Hematopoietic multipotent progenitor cell treated with erythropoietin and hydrocortisone succinate and interleukin-3 and kit ligand, for 15 days (in vitro differentiated cells): ENCODE measurements at regions not wholly inside any gene's neighbourhood (a gene's known extent, or its start where the extent isn't known, plus 50 kb on each side); places are given as distances from the start of the nearest gene placed in this dataset.

Experiments used
- DNase-seq: peaks from one replicate; pipeline ENCODE4 v3.0.0-alpha.2; 2015; ENCODE audit warnings: low spot score

GRCh38 chr19:28502879-28503734 is 709.8 kb downstream of the UQCRFS1 start:
- DNase-seq = no peak

- no peak for DNase-seq
These were observed 711.0 kb downstream of the UQCRFS1 start for GRCh38 chr19:28501976-28502375.

GRCh38 chr19:28500982-28501630 is 711.8 kb downstream of the UQCRFS1 start:
- DNase-seq = no peak

GRCh38 chr19:28500296-28500695 is 712.7 kb downstream of the UQCRFS1 start:
- no peak for DNase-seq

GRCh38 chr19:28498404-28498976 is 714.5 kb downstream of the UQCRFS1 start:
- DNase-seq = no peak

GRCh38 chr19:28497887-28498286 is 715.1 kb downstream of the UQCRFS1 start:
- no peak for DNase-seq

- DNase-seq = no peak
These were observed 715.8 kb downstream of the UQCRFS1 start for GRCh38 chr19:28497137-28497536.

GRCh38 chr19:28495046-28495445 is 717.9 kb downstream of the UQCRFS1 start:
- DNase-seq = no peak

GRCh38 chr19:28494461-28494860 is 718.5 kb downstream of the UQCRFS1 start:
- no peak for DNase-seq

- no peak for DNase-seq
These were observed 719.1 kb downstream of the UQCRFS1 start for GRCh38 chr19:28493884-28494283.

- no peak for DNase-seq
These were observed 720.3 kb downstream of the UQCRFS1 start for GRCh38 chr19:28492621-28493020.

GRCh38 chr19:28492201-28492600 is 720.8 kb downstream of the UQCRFS1 start:
- DNase-seq = no peak

- DNase-seq = no peak
These were observed 723.2 kb downstream of the UQCRFS1 start for GRCh38 chr19:28489776-28490175.

GRCh38 chr19:28489126-28489660 is 723.8 kb downstream of the UQCRFS1 start:
- DNase-seq = no peak

- no peak for DNase-seq
These were observed 725.0 kb downstream of the UQCRFS1 start for GRCh38 chr19:28487999-28488398.

- DNase-seq = no peak
These were observed 726.0 kb downstream of the UQCRFS1 start for GRCh38 chr19:28486926-28487325.

- no peak for DNase-seq
These were observed 726.5 kb downstream of the UQCRFS1 start for GRCh38 chr19:28486473-28486872.

GRCh38 chr19:28485292-28485691 is 727.7 kb downstream of the UQCRFS1 start:
- DNase-seq = no peak

GRCh38 chr19:28483197-28483596 is 729.8 kb downstream of the UQCRFS1 start:
- no peak for DNase-seq

GRCh38 chr19:28482221-28482620 is 730.7 kb downstream of the UQCRFS1 start:
- DNase-seq = no peak

GRCh38 chr19:28481674-28482073 is 731.3 kb downstream of the UQCRFS1 start:
- no peak for DNase-seq

GRCh38 chr19:28475525-28475924 is 737.4 kb downstream of the UQCRFS1 start:
- no peak for DNase-seq

GRCh38 chr19:28472843-28473242 is 740.1 kb downstream of the UQCRFS1 start:
- no peak for DNase-seq
